Hematopoietic multipotent progenitor cell treated with erythropoietin and hydrocortisone succinate and interleukin-3 and kit ligand, for 6 days (in vitro differentiated cells): ENCODE measurements at regions not wholly inside any gene's neighbourhood (a gene's known extent, or its start where the extent isn't known, plus 50 kb on each side); places are given as distances from the start of the nearest gene placed in this dataset.

ENCODE experiments used
- DNase-seq: peaks from one replicate; pipeline ENCODE4 v3.0.0-alpha.2; 2015

DNA sequence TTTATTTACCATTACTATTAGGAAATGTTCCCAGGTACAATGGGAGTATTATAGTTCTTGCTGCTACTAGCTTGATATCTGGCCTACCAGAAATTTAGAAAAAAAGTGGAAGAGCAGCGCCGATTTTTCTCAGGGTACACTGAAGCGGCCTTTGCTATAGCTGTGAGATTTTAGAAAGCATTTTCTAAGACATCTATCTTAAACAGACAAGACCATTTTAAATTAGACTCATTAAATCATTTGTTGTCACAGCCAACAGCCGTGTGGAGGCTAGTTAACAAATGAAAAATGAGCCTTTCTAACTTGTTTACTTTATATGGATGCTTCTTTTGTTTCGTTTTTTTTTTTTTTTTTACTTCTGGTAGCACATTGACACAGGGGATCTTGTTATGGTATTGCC, 183.2 kb upstream of the ZRANB2 start:
- no peak for DNase-seq

DNA sequence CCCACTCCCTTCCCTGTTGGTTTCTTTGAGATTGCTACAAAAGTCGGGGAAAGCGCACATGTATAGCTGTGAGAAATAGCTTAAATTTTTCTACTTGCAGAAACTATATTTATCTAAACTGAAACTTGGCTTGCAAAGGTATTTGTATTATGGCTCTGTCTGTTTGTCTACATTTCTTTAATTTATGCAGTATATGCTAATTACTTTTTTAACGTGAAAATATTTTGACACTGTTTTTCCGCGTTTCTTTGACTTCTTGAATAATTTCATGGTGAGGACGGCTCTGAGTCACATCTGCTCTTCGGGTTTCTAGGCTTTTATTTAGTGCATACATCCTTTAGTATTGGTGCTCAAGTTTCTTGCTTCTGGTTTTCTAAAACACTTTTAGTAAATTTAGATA, 182.1 kb upstream of the ZRANB2 start:
- no peak for DNase-seq

DNA sequence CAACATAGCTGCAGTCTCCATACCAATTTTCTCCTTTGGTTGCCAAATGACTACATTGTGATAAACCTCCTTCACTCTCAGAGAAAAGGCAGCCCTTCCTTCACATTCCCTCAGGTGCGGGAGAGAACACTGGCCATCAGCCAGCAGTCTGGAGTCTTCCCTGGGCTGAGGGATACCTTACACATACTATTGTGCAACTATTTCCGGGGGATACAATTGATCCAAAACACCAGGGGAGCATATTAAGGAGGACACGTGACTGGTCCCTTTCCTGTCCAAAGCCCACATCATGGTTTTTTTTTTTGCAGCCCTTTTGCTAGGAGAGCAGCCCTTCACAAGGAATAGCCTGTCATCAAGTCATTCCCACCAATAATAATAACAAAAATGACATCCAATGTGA, 172.1 kb upstream of the ZRANB2 start:
- DNase-seq, result no peak

DNA sequence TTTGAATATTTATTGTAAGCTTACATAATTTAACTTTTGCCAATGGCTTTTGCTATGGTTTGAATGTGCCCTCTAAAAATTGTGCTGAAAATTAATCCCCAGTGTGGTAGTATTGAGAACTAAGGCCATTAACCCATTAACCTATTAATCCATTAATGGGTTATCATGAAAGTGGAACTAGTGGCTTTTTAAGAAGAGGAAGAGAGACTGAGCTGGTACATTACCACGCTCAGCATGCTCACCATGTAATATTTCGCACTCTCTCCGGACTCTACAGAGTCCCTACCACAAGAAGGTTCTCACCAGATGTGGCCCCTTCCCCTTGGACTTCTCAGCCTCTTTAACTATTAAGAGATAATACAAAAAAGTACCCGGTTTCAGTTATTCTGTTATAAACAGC, 164.4 kb upstream of the ZRANB2 start:
- no peak for DNase-seq

DNA sequence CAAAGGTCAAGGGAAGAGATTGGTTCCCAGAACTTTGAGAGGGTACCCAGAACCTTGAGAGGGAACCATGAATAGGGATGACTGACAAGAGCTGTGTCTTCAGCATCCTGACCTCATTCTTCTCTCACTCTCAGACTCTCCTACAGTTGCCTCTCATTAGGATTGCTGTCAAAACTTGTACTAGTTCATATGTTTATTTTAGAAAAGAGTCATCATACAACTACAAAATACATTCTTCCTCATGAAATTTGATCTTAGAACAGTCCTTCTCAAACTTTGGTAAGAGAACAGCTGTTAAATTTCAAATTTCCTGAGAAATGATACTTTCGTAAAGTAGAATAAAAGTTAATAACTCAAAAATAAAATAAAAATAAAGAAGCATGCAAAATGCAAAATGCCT, 161.4 kb upstream of the ZRANB2 start:
- DNase-seq, result no peak

DNA sequence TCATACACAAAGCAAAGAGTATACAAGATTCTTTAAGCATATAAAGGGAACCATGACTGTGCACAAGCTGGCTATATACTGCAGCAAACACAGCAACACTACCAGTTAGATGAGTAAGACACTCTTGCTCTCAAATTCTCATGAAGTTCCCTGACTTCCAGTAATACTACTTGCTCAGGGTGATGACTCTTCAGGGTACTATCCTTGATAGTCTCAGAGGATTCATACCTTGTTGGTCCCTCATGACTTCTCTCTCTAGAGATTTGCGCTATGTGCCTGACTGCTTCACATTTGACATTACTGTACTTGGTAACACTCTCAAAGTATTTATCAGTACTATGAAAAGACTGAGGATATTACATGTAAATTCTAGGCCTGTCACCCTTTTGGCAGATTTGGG, 159.8 kb upstream of the ZRANB2 start:
- no peak for DNase-seq

DNA sequence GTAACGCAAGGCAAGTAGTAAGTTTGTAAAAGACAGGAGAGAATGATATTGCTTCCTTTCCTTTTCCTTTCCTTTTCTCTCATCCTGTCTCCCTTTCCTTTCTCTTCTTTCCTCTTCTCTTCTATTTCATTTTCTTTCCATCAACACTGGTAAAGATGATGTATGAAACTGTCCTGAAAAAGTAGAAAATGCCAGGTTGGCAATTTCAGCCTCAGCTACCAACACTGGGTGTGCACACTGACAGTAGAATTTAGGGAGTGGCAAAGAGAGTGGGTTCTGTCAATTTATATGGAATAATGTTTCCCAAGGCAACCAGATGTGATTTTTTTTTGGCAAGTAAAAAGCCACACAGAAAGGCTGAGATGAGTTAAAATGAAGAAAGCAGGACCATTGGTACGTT, 155.7 kb upstream of the ZRANB2 start:
- DNase-seq, result no peak

DNA sequence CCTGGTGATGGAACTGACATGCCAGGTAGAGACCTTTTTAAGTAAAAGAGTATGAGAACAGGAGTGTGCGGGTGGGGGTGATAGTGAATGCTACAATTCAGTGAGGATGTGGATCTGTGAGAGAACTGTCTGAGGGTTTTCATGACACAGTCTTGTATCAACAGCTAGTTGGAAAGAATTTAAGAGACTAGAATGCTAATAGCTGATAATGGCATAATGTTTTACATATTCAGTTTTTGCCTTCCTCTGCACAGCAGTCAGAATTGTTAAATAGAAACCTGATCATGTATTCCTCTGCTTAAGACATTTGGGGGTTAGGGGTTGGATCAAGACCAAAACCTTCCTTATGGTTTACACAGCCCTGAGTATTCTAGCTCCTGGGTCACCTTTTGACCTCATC, 152.8 kb upstream of the ZRANB2 start:
- DNase-seq, result no peak

DNA sequence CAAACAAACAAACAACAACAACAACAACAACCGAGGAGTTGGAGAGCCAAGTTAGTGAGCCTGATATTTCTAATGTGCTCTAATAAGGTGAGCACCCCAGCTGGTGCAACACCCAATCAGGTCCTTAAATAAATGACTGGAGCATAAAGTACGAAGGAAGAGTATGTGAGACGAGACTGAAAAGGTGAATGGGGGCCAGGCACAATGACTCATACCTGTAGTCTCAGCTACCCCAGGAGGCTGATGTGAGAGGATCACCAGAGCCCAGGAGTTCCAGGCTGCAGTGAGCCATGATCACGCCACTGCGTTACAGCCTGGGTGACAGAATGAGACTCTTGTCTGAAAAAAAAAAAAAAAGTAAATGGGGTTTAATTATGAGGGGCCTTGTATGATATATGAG, 152.0 kb upstream of the ZRANB2 start:
- DNase-seq, result no peak

DNA sequence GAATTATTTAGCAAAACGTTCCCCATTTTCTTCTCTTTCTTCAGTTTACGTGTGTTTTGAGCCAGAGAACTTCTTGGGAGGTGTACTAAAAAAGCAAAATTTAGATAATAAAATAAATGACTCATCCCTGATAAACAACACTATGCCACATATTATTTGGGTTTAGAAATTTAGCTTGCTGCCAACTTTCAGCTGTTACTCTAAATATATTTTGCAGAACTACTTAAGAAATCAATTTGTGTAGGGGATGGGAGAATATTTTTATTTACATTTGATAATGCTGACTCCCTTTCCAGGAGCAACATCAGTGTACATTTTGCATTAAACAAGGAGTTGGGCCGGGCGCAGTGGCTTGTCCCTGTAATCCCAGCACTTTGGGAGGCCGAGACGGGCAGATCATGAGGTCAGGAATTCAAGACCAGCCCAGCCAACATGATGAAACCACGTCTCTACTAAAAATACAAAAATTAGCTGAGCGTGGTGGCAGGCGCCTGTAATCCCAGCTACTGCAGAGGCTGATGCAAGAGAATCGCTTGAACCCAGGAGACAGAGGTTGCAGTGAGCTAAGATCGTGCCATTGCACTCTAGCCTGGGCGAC, 151.4 kb upstream of the ZRANB2 start:
- no peak for DNase-seq

DNA sequence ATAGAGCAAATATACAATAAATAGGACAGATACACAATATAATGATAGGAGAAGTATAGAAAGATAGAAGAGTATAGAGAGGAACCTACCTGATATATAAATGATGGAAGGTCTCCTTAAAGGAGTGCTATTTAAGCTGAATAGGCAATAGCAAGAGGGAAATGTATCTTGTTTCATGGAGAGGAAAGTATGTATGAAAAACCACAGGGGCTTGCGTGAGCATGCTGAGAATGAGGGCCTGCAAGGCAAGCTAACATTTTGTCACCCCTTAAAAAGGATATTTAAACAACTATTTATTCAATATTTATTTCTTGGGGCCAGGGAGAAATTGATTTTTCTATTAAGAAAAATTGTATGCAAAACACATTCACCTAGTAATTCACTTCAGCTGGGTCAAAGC, 150.9 kb upstream of the ZRANB2 start:
- no peak for DNase-seq

DNA sequence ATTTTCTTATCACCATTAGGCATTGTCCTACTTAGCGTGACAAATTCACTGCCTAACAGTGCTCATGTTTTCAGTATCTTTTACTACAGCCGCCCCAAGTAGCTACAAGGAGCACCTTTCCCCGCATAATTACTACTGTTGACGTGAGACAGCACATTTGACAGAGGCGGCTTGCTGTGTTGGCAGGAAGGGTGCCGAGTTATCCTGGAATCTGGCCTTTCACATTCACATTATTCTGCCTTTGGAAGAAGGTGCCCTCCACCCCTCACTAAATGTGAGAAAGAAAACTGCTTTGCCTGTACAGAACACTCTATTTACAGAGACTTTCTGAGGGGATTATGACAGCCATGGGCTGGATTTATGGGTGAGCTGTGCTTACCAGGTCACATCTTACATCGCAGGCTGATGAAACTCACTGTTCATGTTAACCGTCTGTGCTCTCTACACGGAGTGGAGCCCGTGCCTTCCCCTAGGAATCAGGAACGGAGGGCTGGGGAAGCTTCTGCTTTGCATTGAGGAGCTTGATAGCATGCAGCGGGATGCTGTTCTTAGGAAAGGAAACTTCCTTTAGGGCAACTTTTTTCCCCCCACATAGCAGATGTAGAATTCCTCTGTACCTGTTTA, 148.0 kb upstream of the ZRANB2 start:
- no peak for DNase-seq

DNA sequence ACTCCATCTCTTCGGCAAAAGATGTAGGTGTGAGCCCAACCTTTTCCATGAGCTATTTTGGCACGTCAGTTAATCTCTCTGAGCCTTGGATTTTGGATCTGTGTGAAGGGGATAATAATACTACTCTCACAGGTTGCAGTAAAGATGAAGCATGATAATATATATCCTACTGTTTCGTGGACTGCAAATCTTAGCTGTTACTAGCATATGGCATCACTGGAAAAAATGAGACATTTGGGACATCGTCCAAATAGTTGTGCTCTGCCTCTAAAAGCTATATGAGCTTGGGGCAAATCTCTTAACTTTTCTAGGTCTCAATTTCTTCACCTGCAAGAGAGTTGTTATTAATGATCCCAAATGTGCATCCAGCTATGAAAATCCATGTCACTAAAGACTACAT, 147.4 kb upstream of the ZRANB2 start:
- DNase-seq, result no peak

DNA sequence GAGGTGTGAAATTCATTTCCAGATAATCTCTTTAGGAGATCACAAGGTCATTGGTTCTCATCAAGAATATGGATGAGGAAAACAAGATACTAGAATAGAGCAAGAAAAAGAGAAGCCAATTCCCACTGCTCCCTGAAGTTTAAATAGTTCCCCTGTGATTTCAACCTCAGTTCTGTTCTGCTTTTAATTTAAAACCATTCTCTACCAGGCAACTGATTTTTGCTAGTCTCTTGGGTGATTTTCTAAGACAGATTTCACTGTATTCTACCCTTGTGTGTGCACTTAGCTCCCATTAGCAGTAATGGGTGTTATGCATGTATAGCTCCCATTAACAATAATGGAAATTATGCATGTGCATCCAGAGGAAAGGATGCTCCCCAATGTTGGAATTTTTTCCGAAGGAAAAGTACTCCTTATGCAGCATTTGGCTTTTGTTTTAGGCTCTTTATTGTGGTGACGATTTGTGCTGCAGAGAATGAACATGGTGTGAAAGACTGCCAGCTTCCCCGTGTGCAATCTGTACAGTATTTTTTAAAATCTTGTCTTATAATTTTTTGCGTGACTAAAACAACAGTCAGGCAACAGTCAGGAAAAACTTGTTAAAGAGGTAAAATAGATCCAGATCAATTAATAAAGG, 144.0 kb upstream of the ZRANB2 start:
- DNase-seq, result no peak

DNA sequence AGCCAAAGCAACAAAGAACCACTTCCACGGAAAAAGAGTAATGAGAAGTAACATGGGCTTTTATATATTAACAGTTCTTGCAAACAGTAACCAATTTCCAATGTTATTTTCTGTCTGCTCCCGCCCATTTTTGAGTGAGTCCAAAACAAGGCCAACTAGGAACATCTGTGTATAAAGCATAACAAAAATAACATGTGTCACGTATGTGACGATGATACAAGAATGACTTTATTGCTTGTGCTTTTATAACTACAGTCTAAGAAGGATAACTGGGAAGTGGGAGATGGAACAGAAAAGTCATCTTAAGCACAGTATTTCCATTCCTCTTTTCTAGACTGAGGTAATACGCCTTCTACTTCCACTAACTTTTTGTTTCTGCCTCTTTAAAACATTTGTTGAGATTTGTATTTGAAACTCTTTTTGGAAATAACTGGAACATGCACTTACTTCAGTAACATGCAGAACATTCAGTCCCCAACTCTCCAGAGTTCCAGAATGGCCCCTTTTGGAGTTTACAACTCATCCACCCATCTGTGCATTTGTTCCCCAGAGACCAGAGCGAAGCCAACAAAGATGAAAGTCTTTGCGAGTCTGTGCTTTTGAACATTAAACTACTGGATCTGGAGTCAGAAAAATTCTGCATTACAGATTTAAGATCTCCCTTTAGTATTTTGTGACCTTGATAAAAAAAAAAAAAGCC, 143.0 kb upstream of the ZRANB2 start:
- DNase-seq, result no peak

DNA sequence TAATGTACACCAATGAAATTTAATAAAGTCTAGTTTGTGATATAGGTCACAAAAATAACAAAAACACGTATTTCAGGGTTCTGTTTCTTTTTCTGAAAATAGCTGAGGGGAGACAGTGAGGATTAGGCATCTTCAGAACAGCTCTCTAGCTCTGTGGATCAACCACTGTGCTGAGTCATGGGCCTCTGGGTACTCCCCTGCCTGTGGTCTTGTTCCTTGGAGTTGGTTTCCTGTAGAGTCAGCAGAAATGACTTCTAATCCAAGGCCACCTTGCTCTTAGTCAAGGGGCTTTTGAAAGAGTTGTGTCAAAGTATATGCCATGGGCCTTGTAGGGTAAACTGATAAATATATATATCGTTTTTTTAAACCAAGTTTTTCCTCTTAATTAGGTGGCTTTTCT, 141.8 kb upstream of the ZRANB2 start:
- peak; percentile 5 for DNase-seq

DNA sequence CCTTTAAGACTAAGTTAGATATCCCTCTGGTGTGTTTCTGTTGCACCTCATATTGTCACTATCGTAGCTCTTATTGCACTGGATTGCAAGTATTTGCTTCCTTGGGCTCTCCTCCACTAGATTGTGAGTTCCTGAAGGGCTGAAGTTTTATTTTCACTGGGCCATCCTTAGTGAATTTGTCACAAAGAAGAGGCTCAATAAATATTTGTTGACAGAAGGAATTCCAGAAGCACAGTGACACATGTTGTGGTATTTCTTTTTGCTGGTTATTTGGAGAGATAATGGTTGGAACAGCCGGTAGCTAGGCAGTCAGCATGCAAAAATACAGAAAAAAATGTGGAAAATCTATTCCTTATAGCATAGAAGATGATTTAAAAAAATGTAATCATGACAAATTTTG, 129.9 kb upstream of the ZRANB2 start:
- no peak for DNase-seq

DNA sequence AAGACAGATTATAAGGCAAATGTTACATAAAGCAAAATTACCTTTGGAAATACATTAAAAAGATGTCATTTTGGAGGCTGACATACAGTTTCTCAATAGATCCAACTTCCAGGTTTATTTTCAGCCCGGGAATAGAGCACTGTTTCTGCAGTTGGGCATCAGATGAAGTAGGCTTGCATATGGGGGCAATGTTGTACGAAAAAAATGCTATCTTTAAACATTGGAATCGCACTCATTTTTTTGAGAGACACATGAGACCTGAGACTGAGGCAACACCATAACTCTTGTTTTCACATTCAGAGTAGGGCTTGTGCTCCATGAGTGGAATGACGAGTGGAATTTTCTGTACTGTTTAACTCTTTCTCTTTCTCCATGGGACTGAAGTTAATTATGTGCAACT, 122.4 kb upstream of the ZRANB2 start:
- no peak for DNase-seq

DNA sequence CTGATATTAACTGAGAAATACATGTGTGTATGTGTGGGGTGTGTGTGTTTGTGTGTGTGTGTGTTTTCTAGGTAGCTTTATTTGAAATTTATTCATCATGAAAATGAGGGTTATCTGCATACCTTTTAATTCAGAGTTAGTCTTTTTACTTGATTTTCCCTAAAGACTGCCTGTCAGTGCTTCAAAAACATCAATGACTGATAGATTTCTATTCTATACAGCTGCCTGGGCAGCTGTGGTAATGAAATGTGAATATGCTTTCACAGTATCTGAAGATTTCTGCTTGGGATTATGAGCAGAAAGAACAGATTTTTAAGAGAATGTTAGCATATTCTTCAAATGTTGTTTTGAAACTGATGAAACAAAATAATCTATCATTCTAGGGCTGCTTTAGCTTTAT, 119.7 kb upstream of the ZRANB2 start:
- no peak for DNase-seq

DNA sequence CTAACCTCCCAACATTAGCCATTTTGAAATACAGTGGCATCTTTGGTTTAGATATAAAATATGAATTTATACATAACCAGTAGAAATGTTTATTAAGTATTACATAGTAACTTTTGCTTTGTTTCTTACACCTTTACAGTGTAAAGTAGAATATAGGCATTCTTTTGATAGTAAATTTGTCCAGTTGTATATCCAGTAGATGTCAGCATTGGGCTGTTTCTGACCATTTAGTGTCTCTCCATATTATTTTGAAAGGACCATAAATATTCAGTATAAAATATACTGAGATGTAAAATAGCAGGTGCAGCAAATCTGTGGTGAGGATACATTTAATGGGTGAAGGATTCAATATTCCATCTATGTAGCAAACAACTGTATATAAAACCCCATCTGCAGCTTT, 115.8 kb upstream of the ZRANB2 start:
- DNase-seq, result peak; percentile 27

DNA sequence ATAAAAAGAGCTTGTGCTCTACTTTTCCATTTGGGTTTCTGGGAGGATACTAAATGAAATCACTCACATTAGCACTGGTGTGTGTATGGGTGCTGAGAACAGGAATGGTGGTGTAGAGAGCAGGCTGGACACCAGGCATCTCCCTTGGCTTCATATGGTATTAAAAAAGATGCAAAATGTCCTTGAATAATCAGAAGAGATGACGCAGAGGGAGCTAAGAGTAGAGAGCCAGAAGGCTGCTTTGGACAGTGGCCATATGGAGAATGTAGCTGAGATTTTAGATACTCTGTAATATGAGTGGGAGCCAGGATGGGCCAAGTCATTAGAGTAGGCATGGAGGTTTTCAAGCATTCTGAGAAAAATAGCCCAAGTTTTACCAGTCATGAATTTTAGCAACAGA, 112.3 kb upstream of the ZRANB2 start:
- DNase-seq, result no peak

DNA sequence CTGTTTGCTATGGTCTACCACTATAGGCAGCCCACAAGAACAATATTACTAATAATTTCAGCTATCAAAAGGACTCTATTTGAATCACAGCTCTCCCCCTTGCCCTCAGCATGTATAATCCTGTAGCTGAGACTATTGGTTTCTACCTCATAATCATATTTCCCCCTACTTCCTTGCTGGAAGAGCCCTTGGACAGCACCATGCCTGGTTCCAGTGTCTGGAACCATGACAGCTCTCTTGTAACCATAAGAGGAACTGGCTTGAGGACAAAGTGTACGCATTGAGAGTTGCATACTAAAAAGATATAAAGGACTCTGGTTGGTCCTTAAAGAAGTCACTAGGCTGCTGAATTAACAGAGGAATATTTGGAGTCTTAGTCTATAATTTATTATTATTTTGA, 110.7 kb upstream of the ZRANB2 start:
- no peak for DNase-seq

DNA sequence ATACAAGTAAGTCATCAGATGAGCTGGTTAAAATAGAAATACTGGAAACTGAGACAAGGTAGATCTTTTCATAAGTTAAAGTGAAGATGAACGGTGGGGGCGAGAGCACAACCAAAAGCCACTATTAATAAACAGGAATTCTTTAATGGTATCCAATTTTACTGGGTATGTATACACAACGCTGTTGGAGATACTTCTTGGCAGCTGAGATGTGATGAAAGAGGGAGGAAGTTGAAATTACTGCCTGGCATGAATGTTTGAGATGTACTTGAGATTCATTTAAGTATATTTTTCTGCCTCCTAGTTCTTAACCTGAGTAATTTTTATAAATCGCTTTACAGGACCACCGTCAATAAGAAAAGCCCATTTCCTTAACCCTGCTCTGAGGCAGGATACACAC, 110.0 kb upstream of the ZRANB2 start:
- DNase-seq, result no peak

DNA sequence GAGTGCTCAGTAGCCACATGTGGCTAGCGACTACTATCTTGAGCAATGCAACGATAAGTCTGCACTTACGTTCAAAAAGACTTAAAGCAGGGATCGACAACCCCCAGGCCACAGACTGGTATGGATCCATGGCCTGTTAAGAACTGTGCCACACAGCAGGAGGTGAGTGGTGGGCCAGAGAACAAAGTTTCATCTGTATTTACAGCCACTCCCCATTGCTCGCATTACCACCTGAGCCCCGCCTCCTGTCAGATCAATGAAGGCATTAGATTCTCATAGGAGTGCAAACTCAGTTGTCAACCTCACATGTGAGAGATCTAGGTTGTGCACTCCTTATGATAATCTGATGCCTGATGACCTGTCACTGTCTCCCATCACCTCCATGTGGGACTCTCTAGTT, 103.6 kb upstream of the ZRANB2 start:
- no peak for DNase-seq
